Activated CD4-positive, alpha-beta memory T cell treated with anti-CD3 and anti-CD28 coated beads, Interleukin-2, amount 10 ng/mL, durations not matched to agents 7 days and 5 days (primary cell): ENCODE measurements at regions not wholly inside any gene's neighbourhood (a gene's known extent, or its start where the extent isn't known, plus 50 kb on each side); places are given as distances from the start of the nearest gene placed in this dataset.
"Not testable (repeated sequence)": the region's sequence is repeated elsewhere in the genome, so short reads cannot be mapped to it uniquely, and the experiment has no call there.

Experiments used
- CTCF ChIA-PET: fragments of 350-600 bp; sonication (Branson Sonifier 250); formaldehyde crosslinking; loops from one replicate; lab custom pipeline; 2021; ENCODE audit warnings: antibody characterized with exemption, inconsistent platforms; lab: Charles Lee
- POLR2A ChIA-PET: fragments of 350-600 bp; sonication (Branson Sonifier 250); formaldehyde crosslinking; loops from one replicate; lab custom pipeline; 2021; ENCODE audit warnings: antibody characterized with exemption; lab: Charles Lee
- DNase-seq: peaks from one replicate; pipeline ENCODE4 v3.0.0-alpha.2; 2020
- H3K27ac Mint-ChIP-seq: one replicate; pipeline ENCODE4 v1.8.0; 2021; ENCODE audit warnings: mild to moderate bottlenecking, mixed read lengths
- H3K27me3 Mint-ChIP-seq: one replicate; pipeline ENCODE4 v1.8.0; 2021; ENCODE audit warnings: mixed read lengths
- H3K36me3 Mint-ChIP-seq: one replicate; pipeline ENCODE4 v1.8.0; 2021; ENCODE audit warnings: low read depth, mixed read lengths
- H3K4me1 Mint-ChIP-seq: one replicate; pipeline ENCODE4 v1.8.0; 2021; ENCODE audit warnings: mixed read lengths
- H3K4me3 Mint-ChIP-seq: one replicate; pipeline ENCODE4 v1.8.0; 2021; ENCODE audit warnings: mild to moderate bottlenecking, mixed read lengths
- H3K9me3 Mint-ChIP-seq: one replicate; pipeline ENCODE4 v1.8.0; 2021; ENCODE audit warnings: mixed read lengths

GRCh38 chr12:47312147-47312546 is 232.4 kb upstream of the AMIGO2 start:
- no peak overlapping the region for H3K27ac Mint-ChIP-seq
- ChIA-PET CTCF (no interaction called here), POLR2A (no interaction called here)
- no peaks in the 10 kb centered on the region for H3K27me3 Mint-ChIP-seq
- no peak overlapping the region for H3K4me3 Mint-ChIP-seq
- H3K4me1 Mint-ChIP-seq = peaks cover 34% of the 10 kb centered on the region
- no peaks in the 10 kb centered on the region for H3K9me3 Mint-ChIP-seq
- no peaks in the 10 kb centered on the region for H3K36me3 Mint-ChIP-seq
- DNase-seq = no peak

DNA sequence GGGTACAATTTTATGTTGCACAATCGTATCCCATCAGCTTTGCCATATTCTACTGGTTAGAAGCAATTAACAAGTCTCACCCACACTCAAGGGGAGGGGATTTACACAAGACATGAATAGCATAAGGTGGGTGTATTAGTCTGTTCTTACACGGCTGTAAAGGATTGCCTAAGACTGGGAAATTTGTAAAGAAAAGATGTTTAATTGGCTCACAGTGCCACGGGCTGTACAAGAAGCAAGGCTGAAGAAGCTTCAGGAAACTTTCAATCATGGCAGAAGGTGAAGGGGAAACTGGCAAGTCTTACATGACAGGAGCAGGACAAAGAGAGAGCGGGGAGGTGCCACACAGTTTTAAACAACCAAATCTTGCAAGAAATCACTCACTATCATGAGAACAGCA is 231.8 kb upstream of the AMIGO2 start:
- H3K27me3 Mint-ChIP-seq = no peaks in the 10 kb centered on the region
- peaks cover 34% of the 10 kb centered on the region for H3K4me1 Mint-ChIP-seq
- peaks cover 1% of the 10 kb centered on the region for H3K9me3 Mint-ChIP-seq
- H3K4me3 Mint-ChIP-seq = no peak overlapping the region
- no peak overlapping the region for H3K27ac Mint-ChIP-seq
- CTCF ChIA-PET = no interaction called here
- no peak for DNase-seq
- POLR2A ChIA-PET = no interaction called here
- peaks cover 5% of the 10 kb centered on the region for H3K36me3 Mint-ChIP-seq

DNA sequence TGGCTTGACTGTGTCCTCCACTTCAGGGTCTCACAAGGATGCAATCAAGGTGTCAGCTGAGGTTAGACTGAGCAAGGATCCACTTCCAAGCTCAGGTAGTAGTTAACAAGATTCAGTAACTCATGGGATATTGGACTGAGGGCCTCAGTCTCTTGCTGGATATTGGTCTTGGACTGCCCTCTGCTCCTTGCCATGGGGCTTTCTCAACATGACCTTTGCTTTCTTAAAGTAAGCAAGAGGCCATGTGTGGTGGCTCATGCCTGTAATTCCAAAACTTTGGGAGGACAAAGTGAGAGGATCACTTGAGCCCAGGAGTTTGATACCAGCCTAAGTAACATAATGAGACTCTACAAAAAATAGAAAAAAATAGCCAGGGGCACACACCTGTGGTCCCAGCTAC is 231.3 kb upstream of the AMIGO2 start:
- no peaks in the 10 kb centered on the region for H3K27me3 Mint-ChIP-seq
- H3K36me3 Mint-ChIP-seq = peaks cover 8% of the 10 kb centered on the region
- H3K27ac Mint-ChIP-seq = no peak overlapping the region
- DNase-seq = no peak
- H3K9me3 Mint-ChIP-seq = peaks cover 4% of the 10 kb centered on the region
- H3K4me3 Mint-ChIP-seq = no peak overlapping the region
- peaks cover 33% of the 10 kb centered on the region for H3K4me1 Mint-ChIP-seq
- ChIA-PET CTCF (no interaction called here), POLR2A (no interaction called here)

DNA sequence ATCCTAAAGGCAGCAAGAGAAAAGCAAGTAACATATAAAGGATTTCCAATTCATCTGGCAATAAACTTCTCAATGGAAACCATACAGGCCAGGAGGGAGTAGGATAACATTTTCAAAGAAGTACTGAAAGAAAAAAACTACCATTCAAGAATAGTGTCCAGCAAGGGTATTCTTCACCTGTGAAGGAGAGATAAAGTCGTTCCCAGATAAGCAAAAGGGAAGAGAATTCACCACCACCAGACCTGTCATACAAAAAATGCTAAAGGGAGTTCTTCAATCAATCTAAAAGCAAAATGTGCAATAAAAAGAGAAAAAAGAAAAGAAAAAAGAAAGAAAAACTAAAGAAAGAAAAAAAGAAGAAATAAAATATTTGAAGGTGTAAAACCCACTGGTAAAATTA is 228.9 kb upstream of the AMIGO2 start:
- DNase-seq = no peak
- CTCF ChIA-PET = interaction anchor here (1.3 kb wide), 1 partner anchor 276 kb away, joined by 4 read pairs; no protein-coding TSS in a partner anchor
- Mint-ChIP-seq H3K27me3 (no peaks in the 10 kb centered on the region), H3K4me1 (peaks cover 32% of the 10 kb centered on the region), H3K4me3 (no peak overlapping the region), H3K36me3 (peaks cover 10% of the 10 kb centered on the region), H3K27ac (no peak overlapping the region), H3K9me3 (peaks cover 8% of the 10 kb centered on the region)
- POLR2A ChIA-PET = no interaction called here

DNA sequence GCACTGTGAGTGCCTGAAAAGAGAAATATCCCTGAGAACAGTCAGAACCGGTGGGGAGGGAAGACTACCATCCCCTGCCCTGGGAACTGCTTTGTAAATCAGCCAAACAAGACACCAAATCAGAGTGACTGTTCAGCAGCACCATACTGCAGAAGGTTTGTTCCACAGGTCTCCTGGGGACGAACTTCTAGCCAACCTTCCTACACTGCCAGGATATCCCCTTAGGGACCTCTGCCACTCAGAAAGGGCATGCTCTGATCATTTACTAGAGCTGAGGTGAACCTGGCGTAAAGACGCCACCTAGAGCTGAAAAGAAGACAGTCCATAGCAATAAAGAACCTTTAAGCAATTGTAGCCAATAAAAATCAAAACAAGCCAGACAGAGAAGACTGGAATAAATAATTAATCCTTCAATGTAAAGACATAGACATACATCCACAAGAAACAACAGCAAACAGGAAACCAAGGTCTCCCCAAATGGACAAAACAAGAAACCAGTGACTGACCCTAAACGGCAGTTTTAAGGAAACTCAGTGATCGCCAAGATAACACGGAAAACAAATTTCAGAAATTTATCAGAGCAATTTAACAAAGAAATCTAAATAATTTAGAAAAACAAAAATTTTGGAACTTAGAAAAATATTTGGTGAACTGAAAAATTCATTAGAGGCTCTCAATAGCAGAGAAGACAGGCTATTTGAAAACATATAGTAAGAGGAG is 228.1 kb upstream of the AMIGO2 start:
- peaks cover 38% of the 10 kb centered on the region for H3K4me1 Mint-ChIP-seq
- peaks cover 8% of the 10 kb centered on the region for H3K9me3 Mint-ChIP-seq
- peak; percentile 64 for DNase-seq
- CTCF ChIA-PET = interaction anchor here (0.7 to 2.3 kb wide), 14 partner anchors 9 to 275 kb away, joined by 3 to 27 read pairs (median 10); partner anchors contain the start of genes AMIGO2 and PCED1B
- peaks cover 10% of the 10 kb centered on the region for H3K36me3 Mint-ChIP-seq
- no peaks in the 10 kb centered on the region for H3K27me3 Mint-ChIP-seq
- peak overlapping the region; percentile 87 for H3K27ac Mint-ChIP-seq
- peak overlapping the region; percentile 76 for H3K4me3 Mint-ChIP-seq
- POLR2A ChIA-PET = interaction anchor here (0.6 to 2.9 kb wide), 14 partner anchors 12 to 275 kb away, joined by 3 to 53 read pairs (median 12); partner anchors contain the start of genes AMIGO2 and PCED1B

- not testable (repeated sequence) for H3K27me3 Mint-ChIP-seq, H3K36me3 Mint-ChIP-seq, H3K9me3 Mint-ChIP-seq
- ChIA-PET POLR2A (interaction anchor here (0.8 to 2.9 kb wide), 23 partner anchors 9 to 275 kb away, joined by 3 to 53 read pairs (median 6); partner anchors contain the start of genes AMIGO2 and PCED1B), CTCF (interaction anchor here (0.7 to 2.3 kb wide), 24 partner anchors 9 to 285 kb away, joined by 3 to 27 read pairs (median 5); partner anchors contain the start of genes AMIGO2 and PCED1B)
- Mint-ChIP-seq H3K27ac (peak overlapping the region; percentile 87), H3K4me3 (peak overlapping the region; percentile 76), H3K4me1 (peaks cover 43% of the 10 kb centered on the region)
- peak; percentile 77 for DNase-seq
Measured at GRCh38 chr12:47306773-47307679, 227.3 kb upstream of the AMIGO2 start.

GRCh38 chr12:47306130-47306529 is 226.4 kb upstream of the AMIGO2 start:
- H3K4me1 Mint-ChIP-seq = peaks cover 47% of the 10 kb centered on the region
- POLR2A ChIA-PET = interaction anchor here (1.1 to 2.9 kb wide), 21 partner anchors 9 to 274 kb away, joined by 3 to 53 read pairs (median 7); partner anchors contain the start of genes AMIGO2 and PCED1B
- DNase-seq = no peak
- H3K9me3 Mint-ChIP-seq = peaks cover 11% of the 10 kb centered on the region
- CTCF ChIA-PET = interaction anchor here (0.8 to 2.3 kb wide), 21 partner anchors 8 to 284 kb away, joined by 3 to 27 read pairs (median 5); partner anchors contain the start of genes AMIGO2 and PCED1B
- H3K27ac Mint-ChIP-seq = no peak overlapping the region
- no peaks in the 10 kb centered on the region for H3K27me3 Mint-ChIP-seq
- H3K4me3 Mint-ChIP-seq = no peak overlapping the region
- peaks cover 10% of the 10 kb centered on the region for H3K36me3 Mint-ChIP-seq

GRCh38 chr12:47305464-47305863 is 225.7 kb upstream of the AMIGO2 start:
- H3K27ac Mint-ChIP-seq = no peak overlapping the region
- peaks cover 10% of the 10 kb centered on the region for H3K36me3 Mint-ChIP-seq

GRCh38 chr12:47303995-47304560 is 224.3 kb upstream of the AMIGO2 start:
- Mint-ChIP-seq H3K36me3 (peaks cover 15% of the 10 kb centered on the region), H3K27me3 (no peaks in the 10 kb centered on the region), H3K4me3 (no peak overlapping the region), H3K4me1 (peaks cover 54% of the 10 kb centered on the region), H3K9me3 (peaks cover 16% of the 10 kb centered on the region), H3K27ac (no peak overlapping the region)
- ChIA-PET CTCF (no interaction called here), POLR2A (interaction anchor here (1.4 kb wide), 1 partner anchor 88 kb away, joined by 3 read pairs; no protein-coding TSS in a partner anchor)
- no peak for DNase-seq

More at GRCh38 chr12:47305464-47305863, 225.7 kb upstream of the AMIGO2 start:
- ChIA-PET POLR2A (interaction anchor here (1.8 to 2.9 kb wide), 2 partner anchors 56 to 88 kb away, joined by 20 to 53 read pairs; no protein-coding TSS in a partner anchor), CTCF (no interaction called here)
- H3K9me3 Mint-ChIP-seq = peaks cover 11% of the 10 kb centered on the region
- no peaks in the 10 kb centered on the region for H3K27me3 Mint-ChIP-seq
- DNase-seq = no peak
- H3K4me1 Mint-ChIP-seq = peaks cover 47% of the 10 kb centered on the region
- no peak overlapping the region for H3K4me3 Mint-ChIP-seq

DNA sequence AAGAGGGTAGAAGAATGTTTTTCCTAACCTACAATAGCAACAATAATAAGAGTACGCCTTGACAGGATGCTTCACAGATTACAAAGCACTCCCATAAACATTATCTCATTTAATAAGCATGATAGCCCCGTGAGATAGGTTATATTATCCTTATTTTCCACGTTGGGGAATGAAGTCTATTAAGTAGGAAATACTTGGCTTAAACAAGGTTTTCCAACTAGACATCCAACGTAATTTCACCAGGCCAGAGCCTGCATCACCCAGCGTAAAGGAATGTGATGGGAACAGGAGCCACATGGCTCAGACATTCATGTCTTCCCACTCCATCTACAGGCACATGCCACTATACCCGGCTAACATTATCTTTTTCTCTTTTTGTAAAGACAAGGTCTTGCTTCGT is 223.4 kb upstream of the AMIGO2 start:
- CTCF ChIA-PET = interaction anchor here (1.2 kb wide), 1 partner anchor 70 kb away, joined by 3 read pairs; no protein-coding TSS in a partner anchor
- H3K36me3 Mint-ChIP-seq = peaks cover 21% of the 10 kb centered on the region
- DNase-seq = no peak
- H3K4me1 Mint-ChIP-seq = peaks cover 55% of the 10 kb centered on the region
- H3K27me3 Mint-ChIP-seq = no peaks in the 10 kb centered on the region
- POLR2A ChIA-PET = interaction anchor here (1.6 kb wide), 1 partner anchor 21 kb away, joined by 5 read pairs; no protein-coding TSS in a partner anchor
- peaks cover 21% of the 10 kb centered on the region for H3K9me3 Mint-ChIP-seq
- H3K4me3 Mint-ChIP-seq = no peak overlapping the region
- H3K27ac Mint-ChIP-seq = no peak overlapping the region

DNA sequence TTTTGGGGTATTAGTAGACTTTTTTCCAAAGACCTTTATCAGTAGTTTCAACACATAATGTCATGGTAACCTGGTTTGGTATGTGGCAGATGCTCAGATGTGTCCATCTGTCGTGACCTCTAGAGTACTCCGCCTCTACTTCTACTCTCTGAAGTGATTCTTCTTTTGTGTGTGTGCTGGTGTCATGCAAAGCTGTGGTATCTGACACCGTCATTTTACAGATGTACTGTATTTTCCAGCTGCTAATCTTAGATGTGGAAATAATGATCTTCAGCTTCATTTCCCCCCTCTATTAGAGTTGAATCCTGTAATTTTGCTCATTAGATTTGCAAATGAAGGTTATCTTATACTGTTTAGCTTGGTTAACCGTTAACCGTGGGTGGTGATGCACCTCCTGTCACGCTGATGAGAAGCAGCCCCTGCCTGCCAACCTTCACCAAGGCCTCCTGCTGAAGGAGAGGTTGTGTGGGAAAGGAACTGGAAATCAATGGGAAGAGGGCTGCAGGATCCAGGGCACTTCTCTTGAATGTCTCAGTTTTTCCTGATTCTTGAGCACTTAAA is 222.4 kb upstream of the AMIGO2 start:
- Mint-ChIP-seq H3K27me3 (no peaks in the 10 kb centered on the region), H3K4me3 (no peak overlapping the region), H3K36me3 (peaks cover 21% of the 10 kb centered on the region), H3K9me3 (peaks cover 21% of the 10 kb centered on the region), H3K4me1 (peaks cover 51% of the 10 kb centered on the region), H3K27ac (no peak overlapping the region)
- ChIA-PET POLR2A (interaction anchor here (1.0 to 1.8 kb wide), 6 partner anchors 20 to 116 kb away, joined by 3 to 7 read pairs (median 4); no protein-coding TSS in a partner anchor), CTCF (interaction anchor here (1.0 to 1.5 kb wide), 4 partner anchors 25 to 231 kb away, joined by 3 to 5 read pairs (median 3); no protein-coding TSS in a partner anchor)
- no peak for DNase-seq

GRCh38 chr12:47299586-47299985 is 219.8 kb upstream of the AMIGO2 start:
- H3K4me3 Mint-ChIP-seq = no peak overlapping the region
- POLR2A ChIA-PET = no interaction called here
- H3K27me3 Mint-ChIP-seq = no peaks in the 10 kb centered on the region
- no peak overlapping the region for H3K27ac Mint-ChIP-seq
- H3K4me1 Mint-ChIP-seq = peaks cover 42% of the 10 kb centered on the region
- peaks cover 13% of the 10 kb centered on the region for H3K9me3 Mint-ChIP-seq
- no peak for DNase-seq
- CTCF ChIA-PET = interaction anchor here (1.1 kb wide), 1 partner anchor 267 kb away, joined by 4 read pairs; no protein-coding TSS in a partner anchor
- H3K36me3 Mint-ChIP-seq = peaks cover 12% of the 10 kb centered on the region
